HG02759 (cell line): ENCODE measurements at regions not wholly inside any gene's neighbourhood (a gene's known extent, or its start where the extent isn't known, plus 50 kb on each side); places are given as distances from the start of the nearest gene placed in this dataset.

ENCODE experiments used
- ATAC-seq: cut with Tn5 transposase; IDR thresholded peaks from one replicate; pipeline ENCODE4 v1.9.1; 2021; ENCODE audit warnings: mild to moderate bottlenecking, moderate library complexity; ENCODE audit not compliant: unreplicated experiment

- no peak for ATAC-seq
These were observed 144.6 kb downstream of the TPH2 start for GRCh38 chr12:72082986-72083820.

DNA sequence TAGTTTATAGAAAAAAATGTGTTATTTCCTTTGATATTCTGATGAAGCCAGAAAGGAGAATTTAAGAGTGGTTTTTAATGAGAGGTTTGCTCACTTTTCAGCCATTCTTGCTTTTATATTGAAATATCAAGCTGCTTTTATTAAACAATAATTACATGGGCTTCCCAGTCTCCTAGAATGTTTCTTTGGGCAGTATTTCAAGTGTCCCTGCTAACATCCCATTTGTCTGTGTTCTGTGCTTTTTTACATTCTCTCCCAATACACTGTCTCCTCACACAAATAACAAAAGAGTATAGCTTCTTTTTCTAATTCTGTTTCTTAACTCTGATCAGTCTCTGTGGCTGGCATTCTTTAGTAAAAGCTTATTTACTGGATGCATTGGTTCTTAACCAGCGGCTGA lies 145.4 kb downstream of the TPH2 start:
- no peak for ATAC-seq

GRCh38 chr12:72084880-72085279 lies 146.2 kb downstream of the TPH2 start:
- no peak for ATAC-seq

GRCh38 chr12:72089678-72090077 lies 151.0 kb downstream of the TPH2 start:
- no peak for ATAC-seq

GRCh38 chr12:72093424-72093823 lies 154.8 kb downstream of the TPH2 start:
- no peak for ATAC-seq

- no peak for ATAC-seq
These were observed 155.3 kb downstream of the TPH2 start for GRCh38 chr12:72093930-72094329.

- no peak for ATAC-seq
These were observed 155.8 kb downstream of the TPH2 start for GRCh38 chr12:72094490-72094889.

- ATAC-seq, result no peak
These were observed 156.4 kb downstream of the TPH2 start for GRCh38 chr12:72095025-72095424.

DNA sequence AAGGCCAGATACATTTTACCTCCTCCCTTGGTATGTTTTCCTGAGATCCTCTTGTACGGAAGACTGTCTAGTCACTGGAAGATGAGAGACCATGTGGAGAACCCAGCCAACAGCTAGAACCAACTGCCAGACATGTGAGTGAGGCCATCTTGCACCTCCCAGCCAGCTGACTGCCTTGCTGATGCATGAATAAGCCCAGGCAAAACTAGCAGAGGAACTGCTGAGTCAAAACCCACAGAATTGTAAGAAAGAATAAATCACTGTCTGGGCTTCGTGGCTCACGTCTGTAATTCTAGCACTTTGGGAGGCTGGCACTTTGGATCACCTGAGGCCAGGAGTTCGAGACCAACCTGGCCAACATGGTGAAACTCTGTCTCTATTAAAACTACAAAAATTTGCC lies 160.0 kb downstream of the TPH2 start:
- no peak for ATAC-seq

DNA sequence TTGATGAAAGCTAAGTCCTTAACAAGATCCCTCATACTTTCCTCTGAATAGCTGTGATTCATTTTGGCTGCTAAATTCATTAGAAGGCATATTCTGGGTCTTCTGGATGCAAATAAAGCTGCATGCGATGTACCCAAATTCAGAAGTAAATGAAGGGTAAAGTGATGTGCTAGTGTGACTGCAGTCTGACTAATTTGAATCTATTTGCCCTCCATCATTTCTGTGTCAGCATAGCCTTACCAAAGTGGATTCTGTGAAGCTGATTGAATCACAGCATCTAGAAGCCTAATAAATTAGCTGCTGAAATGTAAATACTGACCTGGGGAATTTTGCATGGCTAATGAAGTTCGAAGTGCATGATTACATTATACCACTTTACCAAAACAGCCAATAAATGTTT lies 162.2 kb downstream of the TPH2 start:
- no peak for ATAC-seq

- no peak for ATAC-seq
These were observed 163.5 kb downstream of the TPH2 start for GRCh38 chr12:72102150-72102549.

GRCh38 chr12:72105849-72106248 lies 166.3 kb upstream of the TRHDE start:
- ATAC-seq, result no peak

DNA sequence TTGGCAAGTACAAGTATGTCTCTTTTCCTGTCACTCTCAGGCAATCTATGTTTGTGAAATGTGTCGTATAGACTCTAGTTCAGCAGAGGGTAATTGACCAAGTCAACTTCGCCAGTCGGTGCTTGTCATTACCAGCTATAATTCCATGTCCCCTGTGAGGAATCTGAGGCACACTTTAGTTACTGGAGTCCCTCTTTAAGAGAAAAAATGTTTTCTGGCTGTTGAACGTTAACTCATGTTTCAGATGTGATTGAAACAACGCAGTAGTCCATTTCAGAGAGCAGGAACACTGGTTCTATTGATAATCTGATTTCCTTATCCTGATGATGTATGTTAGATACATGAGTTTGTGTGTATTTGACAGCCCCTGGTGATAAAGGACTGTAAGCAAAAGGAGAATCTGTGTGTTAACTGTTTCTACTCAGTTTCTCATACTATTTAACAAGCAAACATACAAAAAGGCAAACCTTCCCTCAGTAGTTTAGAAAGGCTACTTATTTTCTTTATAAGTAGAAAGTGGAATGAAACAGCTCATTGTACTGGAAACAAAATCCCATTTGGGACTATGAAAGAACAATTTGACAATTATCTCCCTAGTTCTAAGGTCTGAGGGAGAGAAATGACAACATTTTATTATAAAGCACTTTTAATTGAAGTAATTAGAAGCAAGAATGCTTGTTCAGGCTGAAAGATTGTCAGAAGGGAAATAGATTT lies 161.1 kb upstream of the TRHDE start:
- ATAC-seq, result no peak

GRCh38 chr12:72111706-72112105 lies 160.5 kb upstream of the TRHDE start:
- ATAC-seq, result no peak

GRCh38 chr12:72133497-72134055 lies 138.6 kb upstream of the TRHDE start:
- ATAC-seq, result peak; percentile 42

- ATAC-seq, result no peak
These were observed 137.7 kb upstream of the TRHDE start for GRCh38 chr12:72134246-72135020.

GRCh38 chr12:72135021-72135301 lies 137.2 kb upstream of the TRHDE start:
- no peak for ATAC-seq

DNA sequence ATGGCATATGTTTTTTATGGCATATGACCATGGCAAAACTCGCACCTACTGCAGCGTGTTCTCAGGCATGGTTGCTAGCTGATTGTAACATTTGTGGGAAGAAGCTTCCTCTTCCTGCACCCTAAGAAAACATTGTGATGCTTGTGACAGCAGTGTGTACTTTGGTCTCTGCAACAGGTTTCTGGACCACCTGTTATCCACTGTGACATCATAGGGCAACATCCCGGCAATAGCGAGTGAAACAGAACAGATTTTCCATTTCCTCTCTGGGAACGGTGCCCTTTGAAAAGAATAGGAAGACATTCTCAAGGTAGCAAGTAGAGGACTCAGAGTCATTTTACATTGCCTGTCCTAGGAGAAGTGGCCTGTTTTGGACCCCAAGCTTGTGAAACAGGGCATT lies 135.4 kb upstream of the TRHDE start:
- ATAC-seq, result no peak

- ATAC-seq, result no peak
These were observed 132.8 kb upstream of the TRHDE start for GRCh38 chr12:72139411-72139810.

DNA sequence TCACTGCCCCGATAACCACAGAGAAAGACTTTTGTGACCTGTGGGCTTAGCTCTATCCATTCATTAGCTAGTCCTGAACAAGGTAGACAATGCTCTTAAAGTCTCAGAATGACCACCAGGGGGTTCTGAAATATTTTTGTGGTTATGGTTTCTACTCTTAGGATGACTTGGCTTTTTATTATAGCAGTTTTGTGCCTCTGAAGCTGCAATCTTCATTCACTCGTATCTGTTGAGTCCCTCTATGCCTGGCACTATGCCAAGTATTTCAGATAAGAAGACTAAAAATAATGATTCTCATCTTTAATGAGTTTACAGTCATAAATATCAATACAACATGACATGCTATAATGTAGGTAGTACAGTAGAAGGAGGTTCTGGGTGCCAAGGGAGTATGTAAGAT lies 130.8 kb upstream of the TRHDE start:
- peak; percentile 98 for ATAC-seq

GRCh38 chr12:72144553-72144952 lies 127.6 kb upstream of the TRHDE start:
- ATAC-seq, result no peak

- ATAC-seq, result no peak
These were observed 125.7 kb upstream of the TRHDE start for GRCh38 chr12:72146495-72146894.
